AG09319 (cell line): ENCODE measurements at regions not wholly inside any gene's neighbourhood (a gene's known extent, or its start where the extent isn't known, plus 50 kb on each side); places are given as distances from the start of the nearest gene placed in this dataset.

Experiments
- DNase-seq: peaks from one replicate; pipeline ENCODE4 v3.0.0-alpha.2; 2010; ENCODE audit warnings: low read depth; ENCODE audit errors: extremely low read depth
- CTCF ChIP-seq: IDR thresholded peaks from 2 replicates; pipeline ENCODE4 v1.5.1; 2011; ENCODE audit warnings: low read depth, mild to moderate bottlenecking, inconsistent platforms, low read length, moderate library complexity

DNA sequence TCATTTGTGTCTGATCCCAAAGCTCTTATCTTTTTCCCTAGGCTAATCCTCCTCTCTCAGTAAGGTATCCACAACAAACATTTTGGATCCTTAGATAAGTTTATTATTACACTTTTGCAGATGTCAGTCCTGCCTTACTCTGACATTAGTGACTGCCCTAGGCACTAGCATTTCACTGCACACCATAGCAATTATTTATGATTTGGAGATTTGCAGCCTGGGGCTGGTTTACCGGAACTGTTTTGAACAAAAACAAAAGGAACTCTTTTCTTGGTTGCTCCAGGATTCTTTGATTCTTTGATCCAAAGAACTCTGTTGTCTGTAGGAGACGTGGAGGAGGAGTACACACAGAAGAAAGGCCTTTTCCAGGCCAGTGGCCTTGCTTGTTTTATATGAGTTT, 80.4 kb downstream of the EDNRB start:
- no peak for TF ChIP-seq CTCF
- no peak for DNase-seq

- no peak for DNase-seq
- no peak for TF ChIP-seq CTCF
Measured at GRCh38 chr13:77836423-77836822, 82.2 kb downstream of the EDNRB start.

GRCh38 chr13:77833331-77833863, 85.2 kb downstream of the EDNRB start:
- no peak for TF ChIP-seq CTCF
- peak; percentile 68 for DNase-seq

DNA sequence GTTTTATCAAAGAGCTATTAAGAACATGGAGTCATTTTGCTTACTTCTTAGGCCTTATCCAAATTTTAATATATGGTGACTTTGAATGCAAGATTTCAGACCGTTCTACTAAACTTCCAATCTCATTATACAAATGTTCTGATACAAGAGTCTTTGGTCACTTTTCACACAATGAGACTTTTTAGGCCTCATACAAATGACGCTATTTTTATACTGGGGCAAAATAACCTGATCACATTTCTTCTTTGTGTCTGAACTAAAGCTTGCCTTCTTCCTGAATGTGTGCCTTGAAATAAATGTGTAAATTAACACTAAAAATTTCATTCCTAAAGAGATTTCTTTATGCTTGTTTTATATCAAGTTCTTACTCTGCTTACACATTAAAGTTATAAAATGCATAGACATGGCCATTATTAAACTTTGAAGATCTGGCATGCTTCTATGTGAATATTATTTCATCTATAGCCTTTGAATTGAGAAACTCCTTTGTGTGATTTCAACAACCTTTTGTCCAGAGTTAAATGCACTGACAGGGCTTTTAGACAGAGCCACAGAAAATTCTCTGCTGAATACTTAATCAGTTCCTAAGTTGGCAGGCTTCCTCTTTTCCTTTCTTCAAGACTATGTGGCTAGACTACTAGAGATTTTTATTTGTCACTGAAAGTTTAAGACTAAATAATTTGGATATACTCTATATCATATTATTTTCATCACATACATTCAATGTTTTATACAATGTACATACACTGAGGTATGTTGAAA, 86.1 kb downstream of the EDNRB start:
- DNase-seq = no peak
- no peak for TF ChIP-seq CTCF

GRCh38 chr13:77831866-77832265, 86.8 kb downstream of the EDNRB start:
- no peak for TF ChIP-seq CTCF
- DNase-seq = no peak

DNA sequence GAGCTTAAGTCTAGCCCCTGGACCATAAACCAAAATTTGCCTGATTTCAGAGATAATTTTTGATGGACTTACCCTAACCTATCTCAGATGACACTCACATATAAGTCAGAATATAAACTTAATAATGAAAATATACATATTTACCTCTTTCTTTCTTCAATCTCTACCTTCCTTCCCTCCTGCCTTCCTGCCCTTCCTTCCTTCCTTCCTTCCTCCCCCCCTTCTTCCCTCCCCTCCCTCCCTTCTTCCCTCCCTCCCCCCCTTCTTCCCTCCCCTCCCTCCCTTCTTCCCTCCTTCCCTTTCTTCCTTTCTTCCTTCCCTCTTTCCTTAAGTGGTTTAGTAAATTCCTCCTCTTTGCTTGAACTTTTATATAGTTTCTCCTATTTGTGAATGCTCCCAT, 88.7 kb downstream of the EDNRB start:
- TF ChIP-seq CTCF = no peak

GRCh38 chr13:77828799-77829198, 89.8 kb downstream of the EDNRB start:
- DNase-seq = no peak

More for the DNA sequence above, 88.7 kb downstream of the EDNRB start:
- no peak for DNase-seq

More at GRCh38 chr13:77828799-77829198, 89.8 kb downstream of the EDNRB start:
- TF ChIP-seq CTCF = no peak
